ENCODE measurements at regions not wholly inside any gene's neighbourhood (a gene's known extent, or its start where the extent isn't known, plus 50 kb on each side); places are given as distances from the start of the nearest gene placed in this dataset.

DNA sequence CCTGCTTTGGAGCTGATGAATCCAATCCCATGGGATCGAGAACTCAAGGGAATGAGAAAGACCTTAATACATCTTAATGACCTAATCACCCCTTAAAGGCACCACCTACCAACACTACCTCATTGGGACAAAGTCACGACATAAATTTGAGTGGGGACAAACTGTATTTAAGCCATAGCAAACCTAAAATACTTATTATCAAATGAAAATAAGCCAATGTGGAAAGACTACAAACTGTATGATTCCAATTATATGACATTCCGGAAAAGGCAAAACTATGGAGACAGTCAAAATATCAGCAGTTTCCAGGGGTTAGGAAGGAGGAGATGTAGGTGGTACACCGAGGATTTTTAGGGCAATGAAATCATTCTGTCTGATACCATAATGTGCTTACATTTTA, 53.3 kb upstream of the NCOA3 start:
- H3K4me3 Mint-ChIP-seq = no peak overlapping the region
- no peaks in the 10 kb centered on the region for H3K9me3 Mint-ChIP-seq
- H3K27me3 Mint-ChIP-seq = no peaks in the 10 kb centered on the region

DNA sequence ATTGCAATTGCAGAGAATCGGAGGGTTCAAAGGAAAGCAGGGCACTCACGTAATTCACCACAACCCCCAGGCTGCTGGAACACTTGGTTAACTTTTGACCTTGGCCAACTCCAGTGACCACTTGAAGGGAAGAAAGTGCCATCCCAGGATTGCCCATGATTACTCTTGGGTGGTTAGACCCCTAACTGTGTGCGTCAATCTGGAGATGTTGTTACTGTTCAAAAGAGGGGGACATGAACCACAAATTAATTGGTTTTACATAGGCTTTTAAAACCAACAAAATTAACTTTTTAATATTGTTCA, 50.1 kb upstream of the NCOA3 start:
- intact Hi-C loops (cut with micrococcal nuclease) = no loop called here

More for the DNA sequence above, 53.3 kb upstream of the NCOA3 start:
- TF ChIP-seq, protein P1, sequence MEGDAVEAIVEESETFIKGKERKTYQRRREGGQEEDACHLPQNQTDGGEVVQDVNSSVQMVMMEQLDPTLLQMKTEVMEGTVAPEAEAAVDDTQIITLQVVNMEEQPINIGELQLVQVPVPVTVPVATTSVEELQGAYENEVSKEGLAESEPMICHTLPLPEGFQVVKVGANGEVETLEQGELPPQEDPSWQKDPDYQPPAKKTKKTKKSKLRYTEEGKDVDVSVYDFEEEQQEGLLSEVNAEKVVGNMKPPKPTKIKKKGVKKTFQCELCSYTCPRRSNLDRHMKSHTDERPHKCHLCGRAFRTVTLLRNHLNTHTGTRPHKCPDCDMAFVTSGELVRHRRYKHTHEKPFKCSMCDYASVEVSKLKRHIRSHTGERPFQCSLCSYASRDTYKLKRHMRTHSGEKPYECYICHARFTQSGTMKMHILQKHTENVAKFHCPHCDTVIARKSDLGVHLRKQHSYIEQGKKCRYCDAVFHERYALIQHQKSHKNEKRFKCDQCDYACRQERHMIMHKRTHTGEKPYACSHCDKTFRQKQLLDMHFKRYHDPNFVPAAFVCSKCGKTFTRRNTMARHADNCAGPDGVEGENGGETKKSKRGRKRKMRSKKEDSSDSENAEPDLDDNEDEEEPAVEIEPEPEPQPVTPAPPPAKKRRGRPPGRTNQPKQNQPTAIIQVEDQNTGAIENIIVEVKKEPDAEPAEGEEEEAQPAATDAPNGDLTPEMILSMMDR (IDR thresholded peaks at IDR 0.05) = no peak
- Mint-ChIP-seq H3K36me3 (ENCODE audit: low read depth) (no peaks in the 10 kb centered on the region), H3K27ac (no peak overlapping the region), H3K4me1 (ENCODE audit: low read depth) (peaks cover 17% of the 10 kb centered on the region)
- no peak for DNase-seq
- ChIA-PET POLR2A (no interaction called here), CTCF (no interaction called here)
- ATAC-seq = no peak
- intact Hi-C loops (cut with micrococcal nuclease) = no loop called here

More for the DNA sequence above, 50.1 kb upstream of the NCOA3 start:
- DNase-seq = no peak
- Mint-ChIP-seq H3K4me3 (no peak overlapping the region), H3K9me3 (no peaks in the 10 kb centered on the region), H3K36me3 (ENCODE audit: low read depth) (no peaks in the 10 kb centered on the region), H3K27ac (no peak overlapping the region), H3K4me1 (ENCODE audit: low read depth) (peaks cover 37% of the 10 kb centered on the region), H3K27me3 (no peaks in the 10 kb centered on the region)
- POLR2A ChIA-PET = no interaction called here
- no peak for ATAC-seq
- CTCF ChIA-PET = no interaction called here
- TF ChIP-seq, protein P1 (IDR thresholded peaks at IDR 0.05) = no peak

Measured in activated CD8-positive, alpha-beta T cell treated with anti-CD3 and anti-CD28 coated beads for 36 hours (primary cell).